ENCODE measurements at regions not wholly inside any gene's neighbourhood (a gene's known extent, or its start where the extent isn't known, plus 50 kb on each side); places are given as distances from the start of the nearest gene placed in this dataset.

- H3K79me2 ChIP-seq (ENCODE audit: control insufficient read depth in 1 of 2, insufficient read depth in 2 of 2, low read length in 2 of 2): no peaks in the 10 kb centered on the region
- no peak overlapping the region for H3K56ac ChIP-seq (replicated peaks; ENCODE audit: insufficient read length, low read depth, low read length)
- no peak overlapping the region for H2BK15ac ChIP-seq (ENCODE audit: low read length)
- no peak overlapping the region for H2BK5ac ChIP-seq (ENCODE audit: low read depth, low read length)
- H3K9me3 ChIP-seq (ENCODE audit: insufficient read depth in 2 of 2, low read depth in 1 of 2, low read length in 1 of 2): no peaks in the 10 kb centered on the region
- no peak overlapping the region for H4K8ac ChIP-seq (ENCODE audit: extremely low read depth, insufficient read depth, low read length)
- H3K27ac ChIP-seq (ENCODE audit: low read depth, low read length): no peak overlapping the region
- H3K4me3 ChIP-seq (ENCODE audit: extremely low read depth in 1 of 4, insufficient read depth in 2 of 4, low read depth in 3 of 4, low read length in 4 of 4): no peak overlapping the region
- no peak overlapping the region for H2AFZ ChIP-seq (ENCODE audit: low read length)
- H3K23me2 ChIP-seq (ENCODE audit: low read depth, low read length): no peaks in the 10 kb centered on the region
- H4K5ac ChIP-seq (ENCODE audit: insufficient read length, low read depth, low read length): no peak overlapping the region
- H4K91ac ChIP-seq (replicated peaks; ENCODE audit: insufficient read length, low read length): no peak overlapping the region
- ChIA-PET POLR2A (ENCODE audit: partially characterized antibody) (no interaction called here), CTCF (ENCODE audit: partially characterized antibody) (no interaction called here)
- H3K23ac ChIP-seq (ENCODE audit: insufficient read length): no peak overlapping the region
- no peak overlapping the region for H2BK12ac ChIP-seq (ENCODE audit: low read depth, low read length)
- 94% methylated on average over 1 of the region's 1 CpG; no CpG with 5 or more reads in 1 of the 2 experiments for WGBS, 2 experiments (ENCODE audit: extremely low coverage in 1 of 2, insufficient coverage in 1 of 2, insufficient read length in 1 of 2, insufficient replicate concordance in 2 of 2, low coverage in 1 of 2, low lambda C conversion rate in 2 of 2, missing lambda C conversion rate in 1 of 2)
- no peaks in the 10 kb centered on the region for H4K20me1 ChIP-seq (replicated peaks in 1 of 2; ENCODE audit: control insufficient read depth in 1 of 2, insufficient read depth in 2 of 2, low read length in 2 of 2)
- H3K27me3 ChIP-seq (replicated peaks in 1 of 4; ENCODE audit: control insufficient read depth in 3 of 4, extremely low read depth in 1 of 4, insufficient read depth in 3 of 4, low read length in 3 of 4): no peaks in the 10 kb centered on the region
- H2BK20ac ChIP-seq (ENCODE audit: low read length): no peak overlapping the region
- H3K4me1 ChIP-seq (replicated peaks in 1 of 4; ENCODE audit: control insufficient read depth in 3 of 4, insufficient read depth in 4 of 4, low read length in 3 of 4): no peaks in the 10 kb centered on the region
- no peak overlapping the region for H3K14ac ChIP-seq (ENCODE audit: insufficient read length)
- H3K4me2 ChIP-seq (ENCODE audit: insufficient read depth in 1 of 2, low read depth in 2 of 2, low read length in 2 of 2): no peak overlapping the region
- H3K4ac ChIP-seq (replicated peaks; ENCODE audit: insufficient read length, low read depth, low read length): no peak overlapping the region
- H2AK5ac ChIP-seq (ENCODE audit: low read depth, low read length): no peak overlapping the region
- H3K79me1 ChIP-seq (ENCODE audit: low read depth, low read length): no peaks in the 10 kb centered on the region
- DNase-seq (ENCODE audit: low read depth in 1 of 2, low spot score in 2 of 2) (no peak), FAIRE-seq (no peak)
- no peak overlapping the region for H3K18ac ChIP-seq (ENCODE audit: extremely low read depth, low read length)
- no peak overlapping the region for H3K9ac ChIP-seq (replicated peaks in 1 of 4; ENCODE audit: extremely low read depth in 1 of 4, low read depth in 3 of 4, low read length in 3 of 4)
- no peak overlapping the region for H2BK120ac ChIP-seq (replicated peaks; ENCODE audit: low read depth, low read length)
- H3K36me3 ChIP-seq (ENCODE audit: control insufficient read depth in 2 of 4, insufficient read depth in 4 of 4, low read length in 3 of 4): no peaks in the 10 kb centered on the region
- no peak for TF ChIP-seq GTF2F1 (IDR thresholded peaks at IDR 0.05; ENCODE audit: borderline replicate concordance, low read depth, low read length)
- no peak for TF ChIP-seq TCF12 (IDR thresholded peaks at IDR 0.05; ENCODE audit: low read depth, low read length)
These were observed 1452.3 kb downstream of the NCAM2 start for GRCh38 chr21:22450507-22450906.

All from H1 (cell line).